AG10803 (cell line): ENCODE measurements at regions not wholly inside any gene's neighbourhood (a gene's known extent, or its start where the extent isn't known, plus 50 kb on each side); places are given as distances from the start of the nearest gene placed in this dataset.

Experiments
- DNase-seq: peaks from one replicate; pipeline ENCODE4 v3.0.0; 2010; ENCODE audit warnings: low read depth
- H3K4me3 ChIP-seq: 2 replicates; pipeline ENCODE4 v1.5.1; 2011; ENCODE audit warnings: mild to moderate bottlenecking, low read length, control low read depth
- CTCF ChIP-seq: conservative IDR thresholded peaks from 2 replicates; pipeline ENCODE4 v1.5.1; 2011; ENCODE audit warnings: mild to moderate bottlenecking, low read length, control low read depth, inconsistent platforms

- no peak for TF ChIP-seq CTCF
- no peak for DNase-seq
- no peak overlapping the region for H3K4me3 ChIP-seq
Measured at GRCh38 chr1:29500651-29501050, 264.3 kb downstream of the PTPRU start.

- no peak for TF ChIP-seq CTCF
- H3K4me3 ChIP-seq: no peak overlapping the region
- no peak for DNase-seq
Measured at GRCh38 chr1:29500041-29500440, 263.7 kb downstream of the PTPRU start.

GRCh38 chr1:29499104-29499650 is 262.9 kb downstream of the PTPRU start:
- H3K4me3 ChIP-seq: no peak overlapping the region
- no peak for DNase-seq
- no peak for TF ChIP-seq CTCF

- TF ChIP-seq CTCF: no peak
- no peak for DNase-seq
- no peak overlapping the region for H3K4me3 ChIP-seq
Measured at GRCh38 chr1:29498126-29499103, 262.1 kb downstream of the PTPRU start.

GRCh38 chr1:29497395-29498125 is 261.2 kb downstream of the PTPRU start:
- no peak overlapping the region for H3K4me3 ChIP-seq
- no peak for TF ChIP-seq CTCF
- DNase-seq: no peak

DNA sequence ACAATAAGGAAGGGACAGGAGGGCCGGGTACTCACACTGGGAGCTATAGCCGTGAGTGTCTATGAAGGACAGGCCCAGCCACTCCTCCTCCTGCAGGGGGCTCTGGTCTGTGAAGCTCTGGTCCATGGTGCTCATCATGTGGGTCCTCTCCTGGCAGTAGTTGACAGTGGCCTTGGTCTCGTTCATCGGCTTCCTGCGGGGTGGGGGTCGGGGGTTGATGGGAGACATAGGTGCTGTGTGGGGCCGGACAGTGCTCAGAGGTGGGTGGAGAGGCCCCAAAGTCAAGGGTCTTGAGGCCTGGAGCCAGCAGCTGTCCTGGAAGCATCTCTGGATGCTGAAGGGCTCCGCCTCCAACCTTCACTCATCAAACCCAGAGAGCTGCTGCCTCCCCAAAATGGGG is 260.4 kb downstream of the PTPRU start:
- no peak overlapping the region for H3K4me3 ChIP-seq
- no peak for DNase-seq
- no peak for TF ChIP-seq CTCF
